DOHH2 (cell line): ENCODE measurements at regions not wholly inside any gene's neighbourhood (a gene's known extent, or its start where the extent isn't known, plus 50 kb on each side); places are given as distances from the start of the nearest gene placed in this dataset.

Experiments
- EZH2phosphoT487 ChIP-seq: fragments of 200-600 bp; sonication (generic); IDR thresholded peaks from 2 replicates; pipeline ENCODE4 v1.6.1; 2017; ENCODE audit warnings: borderline replicate concordance, mild to moderate bottlenecking, antibody characterized with exemption, low read length, moderate library complexity, mixed read lengths
- TF ChIP-seq, protein P1 (sequence below): fragments of 200-600 bp; sonication (generic); IDR thresholded peaks from one replicate; pipeline ENCODE4 v1.5.1; 2014; ENCODE audit warnings: antibody characterized with exemption, mild to moderate bottlenecking, low read depth, low read length; ENCODE audit not compliant: poor library complexity, severe bottlenecking

DNA sequence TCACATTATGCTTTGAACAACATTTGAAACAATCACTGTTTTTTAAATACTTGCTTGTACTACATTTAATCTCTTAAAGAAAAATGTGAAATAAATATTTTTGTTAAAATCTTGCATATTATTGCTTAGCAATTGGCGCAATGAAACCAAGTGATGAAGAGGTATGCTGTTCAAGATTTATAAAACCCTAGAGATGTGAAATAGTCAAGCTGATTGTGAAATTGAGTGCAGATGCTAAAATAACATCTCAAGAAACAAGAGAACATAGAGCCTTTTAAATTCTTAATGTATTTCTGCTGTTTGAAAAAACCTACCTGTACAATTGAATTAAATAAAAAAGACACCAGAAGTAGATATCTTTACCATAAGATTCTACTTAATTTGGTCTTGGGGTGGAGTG, 179.2 kb upstream of the MCHR2 start:
- TF ChIP-seq, protein P1, sequence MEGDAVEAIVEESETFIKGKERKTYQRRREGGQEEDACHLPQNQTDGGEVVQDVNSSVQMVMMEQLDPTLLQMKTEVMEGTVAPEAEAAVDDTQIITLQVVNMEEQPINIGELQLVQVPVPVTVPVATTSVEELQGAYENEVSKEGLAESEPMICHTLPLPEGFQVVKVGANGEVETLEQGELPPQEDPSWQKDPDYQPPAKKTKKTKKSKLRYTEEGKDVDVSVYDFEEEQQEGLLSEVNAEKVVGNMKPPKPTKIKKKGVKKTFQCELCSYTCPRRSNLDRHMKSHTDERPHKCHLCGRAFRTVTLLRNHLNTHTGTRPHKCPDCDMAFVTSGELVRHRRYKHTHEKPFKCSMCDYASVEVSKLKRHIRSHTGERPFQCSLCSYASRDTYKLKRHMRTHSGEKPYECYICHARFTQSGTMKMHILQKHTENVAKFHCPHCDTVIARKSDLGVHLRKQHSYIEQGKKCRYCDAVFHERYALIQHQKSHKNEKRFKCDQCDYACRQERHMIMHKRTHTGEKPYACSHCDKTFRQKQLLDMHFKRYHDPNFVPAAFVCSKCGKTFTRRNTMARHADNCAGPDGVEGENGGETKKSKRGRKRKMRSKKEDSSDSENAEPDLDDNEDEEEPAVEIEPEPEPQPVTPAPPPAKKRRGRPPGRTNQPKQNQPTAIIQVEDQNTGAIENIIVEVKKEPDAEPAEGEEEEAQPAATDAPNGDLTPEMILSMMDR = no peak
- TF ChIP-seq EZH2phosphoT487 = no peak
